ENCODE measurements at regions not wholly inside any gene's neighbourhood (a gene's known extent, or its start where the extent isn't known, plus 50 kb on each side); places are given as distances from the start of the nearest gene placed in this dataset.

- Histone ChIP-seq H3K9me3 (no peaks in the 10 kb centered on the region), H3K4me3 (no peak overlapping the region), H3K27ac (no peak overlapping the region), H3K36me3 (no peaks in the 10 kb centered on the region), H3K4me1 (no peaks in the 10 kb centered on the region), H3K27me3 (no peaks in the 10 kb centered on the region)
- no peak for DNase-seq
- 50 to 75% methylated on average over 2 of the region's 3 CpGs for WGBS, 2 donors
- TF ChIP-seq POLR2A (IDR thresholded peaks at IDR 0.05) (no peak), CTCF (IDR thresholded peaks at IDR 0.05) (no peak)
- intact Hi-C loops (cut with DNase I) = no loop called here
Measured at GRCh38 chr13:89688918-89689317, 1658.6 kb upstream of the MIR17HG start.

GRCh38 chr13:89694451-89694850, 1653.0 kb upstream of the MIR17HG start:
- H3K27ac ChIP-seq = no peak overlapping the region
- WGBS, 2 donors = 50% methylated on average over 1 of the region's 1 CpG
- H3K4me3 ChIP-seq = no peak overlapping the region
- no peaks in the 10 kb centered on the region for H3K9me3 ChIP-seq
- TF ChIP-seq POLR2A (IDR thresholded peaks at IDR 0.05) (no peak), CTCF (IDR thresholded peaks at IDR 0.05) (no peak)
- no peak for DNase-seq
- H3K4me1 ChIP-seq = no peaks in the 10 kb centered on the region
- no peaks in the 10 kb centered on the region for H3K27me3 ChIP-seq
- intact Hi-C loops (cut with DNase I) = no loop called here
- H3K36me3 ChIP-seq = no peaks in the 10 kb centered on the region

- 7 to 19% methylated on average over 4 of the region's 4 CpGs for WGBS, 2 donors
- TF ChIP-seq POLR2A (IDR thresholded peaks at IDR 0.05) (no peak), CTCF (IDR thresholded peaks at IDR 0.05) (peak in 5 of 6 experiments; percentile 33 to 50 (median 46))
- DNase-seq = no peak
- Histone ChIP-seq H3K27ac (no peak overlapping the region), H3K4me3 (no peak overlapping the region), H3K36me3 (no peaks in the 10 kb centered on the region), H3K27me3 (no peaks in the 10 kb centered on the region), H3K9me3 (no peaks in the 10 kb centered on the region), H3K4me1 (no peaks in the 10 kb centered on the region)
- intact Hi-C loops (cut with DNase I) = no loop called here
Measured at GRCh38 chr13:89695343-89696257, 1651.9 kb upstream of the MIR17HG start.

GRCh38 chr13:89701913-89702312, 1645.6 kb upstream of the MIR17HG start:
- no peak for DNase-seq
- H3K9me3 ChIP-seq = no peaks in the 10 kb centered on the region
- no peak overlapping the region for H3K27ac ChIP-seq
- 87 to 92% methylated on average over 9 of the region's 9 CpGs for WGBS, 2 donors
- H3K27me3 ChIP-seq = no peaks in the 10 kb centered on the region
- no peak for TF ChIP-seq CTCF (IDR thresholded peaks at IDR 0.05)
- TF ChIP-seq POLR2A (IDR thresholded peaks at IDR 0.05) = no peak
- H3K4me3 ChIP-seq = no peak overlapping the region
- H3K36me3 ChIP-seq = no peaks in the 10 kb centered on the region
- intact Hi-C loops (cut with DNase I) = no loop called here
- no peaks in the 10 kb centered on the region for H3K4me1 ChIP-seq

- Histone ChIP-seq H3K9me3 (no peaks in the 10 kb centered on the region), H3K36me3 (no peaks in the 10 kb centered on the region), H3K27ac (no peak overlapping the region), H3K4me3 (no peak overlapping the region), H3K4me1 (no peaks in the 10 kb centered on the region), H3K27me3 (no peaks in the 10 kb centered on the region)
- intact Hi-C loops (cut with DNase I) = no loop called here
- no peak for TF ChIP-seq CTCF (IDR thresholded peaks at IDR 0.05)
- TF ChIP-seq POLR2A (IDR thresholded peaks at IDR 0.05) = no peak
- no peak for DNase-seq
Measured at GRCh38 chr13:89704040-89704439, 1643.4 kb upstream of the MIR17HG start.

All from esophagus squamous epithelium (tissue), 5 donors.